SK-N-MC (cell line): ENCODE measurements at regions not wholly inside any gene's neighbourhood (a gene's known extent, or its start where the extent isn't known, plus 50 kb on each side); places are given as distances from the start of the nearest gene placed in this dataset.

ENCODE experiments used
- EZH2 ChIP-seq: fragments of 200-600 bp; sonication (generic); IDR thresholded peaks from one replicate; pipeline ENCODE4 v1.6.1; 2017; ENCODE audit warnings: antibody characterized with exemption
- POLR2AphosphoS5 ChIP-seq: IDR thresholded peaks from 2 replicates; pipeline ENCODE4 v1.6.1; 2012; ENCODE audit warnings: mild to moderate bottlenecking, low read depth, low read length, borderline replicate concordance

GRCh38 chr2:123521854-123522253, 503.2 kb upstream of the CNTNAP5 start:
- TF ChIP-seq POLR2AphosphoS5 (no peak), EZH2 (no peak)
